ENCODE measurements at regions not wholly inside any gene's neighbourhood (a gene's known extent, or its start where the extent isn't known, plus 50 kb on each side); places are given as distances from the start of the nearest gene placed in this dataset.

GRCh38 chr10:110404825-110405224 lies 92.9 kb upstream of the DUSP5 start:
- TF ChIP-seq CTCF (IDR thresholded peaks at IDR 0.05), result no peak

GRCh38 chr10:110405380-110405779 lies 92.3 kb upstream of the DUSP5 start:
- Mint-ChIP-seq H3K27me3 (ENCODE audit: unreplicated experiment) (no peaks in the 10 kb centered on the region), H3K36me3 (ENCODE audit: unreplicated experiment) (no peaks in the 10 kb centered on the region), H3K4me3 (ENCODE audit: unreplicated experiment) (no peak overlapping the region), H3K27ac (ENCODE audit: unreplicated experiment) (no peak overlapping the region), H3K4me1 (ENCODE audit: unreplicated experiment) (peaks cover 39% of the 10 kb centered on the region), H3K9me3 (ENCODE audit: unreplicated experiment) (no peaks in the 10 kb centered on the region)
- no peak for DNase-seq (ENCODE audit: extremely low spot score, unreplicated experiment)
- TF ChIP-seq CTCF (IDR thresholded peaks at IDR 0.05), result no peak

More at GRCh38 chr10:110404825-110405224, 92.9 kb upstream of the DUSP5 start:
- Mint-ChIP-seq H3K4me3 (ENCODE audit: unreplicated experiment) (no peak overlapping the region), H3K4me1 (ENCODE audit: unreplicated experiment) (peaks cover 38% of the 10 kb centered on the region), H3K9me3 (ENCODE audit: unreplicated experiment) (no peaks in the 10 kb centered on the region), H3K27me3 (ENCODE audit: unreplicated experiment) (no peaks in the 10 kb centered on the region), H3K36me3 (ENCODE audit: unreplicated experiment) (no peaks in the 10 kb centered on the region), H3K27ac (ENCODE audit: unreplicated experiment) (peak overlapping the region; percentile 13)
- no peak for DNase-seq (ENCODE audit: extremely low spot score, unreplicated experiment)

GRCh38 chr10:110407301-110408170 lies 90.2 kb upstream of the DUSP5 start:
- no peak overlapping the region for H3K4me3 Mint-ChIP-seq (ENCODE audit: unreplicated experiment)
- no peak for TF ChIP-seq CTCF (IDR thresholded peaks at IDR 0.05)
- peaks cover 59% of the 10 kb centered on the region for H3K4me1 Mint-ChIP-seq (ENCODE audit: unreplicated experiment)
- H3K36me3 Mint-ChIP-seq (ENCODE audit: unreplicated experiment), result no peaks in the 10 kb centered on the region
- H3K27me3 Mint-ChIP-seq (ENCODE audit: unreplicated experiment), result no peaks in the 10 kb centered on the region
- no peaks in the 10 kb centered on the region for H3K9me3 Mint-ChIP-seq (ENCODE audit: unreplicated experiment)
- H3K27ac Mint-ChIP-seq (ENCODE audit: unreplicated experiment), result peak overlapping the region; percentile 63
- no peak for DNase-seq (ENCODE audit: extremely low spot score, unreplicated experiment)

DNA sequence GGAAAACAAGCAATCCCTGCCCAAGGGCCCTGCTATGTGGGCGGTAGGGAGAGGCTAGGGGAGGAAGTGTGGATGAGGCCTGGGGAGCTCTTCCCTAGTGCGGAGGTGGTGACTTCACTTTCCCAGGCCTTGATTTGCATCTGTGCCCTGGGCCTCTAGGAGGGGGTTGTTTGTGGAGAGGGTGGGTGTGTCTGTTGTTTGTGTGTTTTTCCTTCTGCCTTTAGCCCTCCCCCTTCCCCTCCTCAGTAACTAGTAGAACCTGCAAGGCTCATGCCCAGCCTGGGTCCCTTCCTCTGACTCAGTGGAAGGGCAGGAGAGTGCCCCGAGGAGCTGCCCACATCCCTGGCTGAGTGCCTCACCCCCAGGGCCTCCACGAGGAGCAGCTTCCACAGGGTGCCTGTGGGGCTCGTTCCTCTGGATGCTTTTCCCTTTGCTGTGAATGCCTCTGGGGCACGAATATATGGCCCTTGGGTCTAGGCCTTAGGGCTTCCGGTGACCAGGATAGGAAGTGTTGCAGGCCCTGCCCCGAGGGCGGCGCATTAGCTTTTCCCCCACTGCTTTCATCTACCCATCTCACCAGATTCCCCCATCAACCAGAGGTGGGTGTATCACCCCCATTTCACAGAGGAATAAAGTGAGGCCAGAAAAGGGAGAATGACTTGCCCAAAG lies 89.4 kb upstream of the DUSP5 start:
- peaks cover 66% of the 10 kb centered on the region for H3K4me1 Mint-ChIP-seq (ENCODE audit: unreplicated experiment)

More for the DNA sequence above, 89.4 kb upstream of the DUSP5 start:
- Mint-ChIP-seq H3K27me3 (ENCODE audit: unreplicated experiment) (no peaks in the 10 kb centered on the region), H3K9me3 (ENCODE audit: unreplicated experiment) (no peaks in the 10 kb centered on the region), H3K36me3 (ENCODE audit: unreplicated experiment) (no peaks in the 10 kb centered on the region), H3K27ac (ENCODE audit: unreplicated experiment) (peak overlapping the region; percentile 63), H3K4me3 (ENCODE audit: unreplicated experiment) (no peak overlapping the region)
- TF ChIP-seq CTCF (IDR thresholded peaks at IDR 0.05), result no peak
- DNase-seq (ENCODE audit: extremely low spot score, unreplicated experiment), result no peak
